ENCODE measurements at regions not wholly inside any gene's neighbourhood (a gene's known extent, or its start where the extent isn't known, plus 50 kb on each side); places are given as distances from the start of the nearest gene placed in this dataset.

DNA sequence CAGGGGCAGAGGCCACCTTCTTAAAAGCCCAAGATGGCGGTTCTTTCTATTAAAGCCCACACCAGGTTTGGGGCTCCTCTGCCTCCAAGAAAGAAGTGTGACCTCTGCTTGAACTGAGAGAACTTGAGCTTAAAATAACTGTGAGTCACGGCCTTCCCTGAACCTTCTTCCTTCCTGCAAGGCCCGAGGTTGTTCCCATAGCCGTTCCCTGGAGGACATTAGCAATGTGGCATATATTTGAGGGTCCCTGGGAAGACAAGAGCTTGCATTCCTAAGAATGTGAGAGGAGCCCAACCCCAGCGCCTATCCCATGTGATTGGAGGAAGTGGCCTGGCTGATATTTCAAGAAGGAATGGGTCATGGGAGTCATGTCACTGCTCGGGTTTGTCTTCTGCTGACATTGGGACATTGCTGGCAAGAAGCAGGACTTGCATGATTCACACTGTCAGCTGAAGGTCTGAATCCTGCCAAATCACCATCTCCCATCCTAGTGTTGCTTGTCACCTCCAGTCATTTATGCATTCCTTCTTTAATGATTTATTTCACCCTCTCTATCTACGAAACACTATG, 168.1 kb downstream of the TRIB2 start:
- Histone ChIP-seq H3K9me3 (no peaks in the 10 kb centered on the region), H3K4me1 (no peaks in the 10 kb centered on the region), H3K4me2 (no peak overlapping the region), H3K4me3 (no peak overlapping the region), H3K27ac (no peak overlapping the region)
- 2% methylated on average over 7 of the region's 7 CpGs for WGBS (ENCODE audit: missing lambda C conversion rate)
- no peak for ATAC-seq
- ChIA-PET CTCF (no interaction called here), POLR2A (no interaction called here)
- FAIRE-seq: no peak
- no peak for TF ChIP-seq HDAC2 (IDR thresholded peaks at IDR 0.05)
- no peak for TF ChIP-seq EHMT2 (IDR thresholded peaks at IDR 0.05; ENCODE audit: low read depth)
- no peak for TF ChIP-seq POLR2AphosphoS2 (conservative IDR thresholded peaks at IDR 0.05; ENCODE audit: low read length)
- TF ChIP-seq ZFP36 (IDR thresholded peaks at IDR 0.05; ENCODE audit: borderline replicate concordance, partially characterized antibody): no peak
- DNase-seq (ENCODE audit: low read depth in 1 of 2, low spot score in 1 of 2): peak in 1 of 2 experiments; percentile 5

DNA sequence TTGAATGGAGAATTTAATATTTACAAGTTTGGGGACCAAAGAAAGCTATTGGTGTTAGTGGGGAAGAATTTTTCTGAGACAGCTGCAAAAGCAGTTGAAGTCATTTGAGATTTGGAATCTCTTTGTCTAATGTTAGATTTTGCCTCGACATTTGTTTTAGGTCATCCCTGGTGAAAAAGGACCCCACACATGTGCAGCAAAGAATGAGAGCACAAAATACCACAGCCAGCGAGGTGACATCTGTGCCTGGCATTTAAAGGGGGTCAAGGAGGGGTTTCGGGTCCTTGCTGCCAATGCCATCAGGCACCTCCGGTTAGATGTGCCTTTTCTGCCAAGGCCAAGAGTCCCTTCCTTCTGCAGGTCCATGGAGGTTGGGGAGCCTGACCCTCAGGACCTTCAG, 173.3 kb downstream of the TRIB2 start:
- no peak for TF ChIP-seq CBX2 (IDR thresholded peaks at IDR 0.05; ENCODE audit: borderline replicate concordance, low read depth)
- TF ChIP-seq TP53 (CRISPR knock-in tag; IDR thresholded peaks at IDR 0.05): no peak
- no peak for TF ChIP-seq KDM1A (IDR thresholded peaks at IDR 0.05; ENCODE audit: low read depth)
- TF ChIP-seq HOXB5 (CRISPR knock-in tag; IDR thresholded peaks at IDR 0.05): no peak
- TF ChIP-seq KDM5A (IDR thresholded peaks at IDR 0.05): no peak
- no peak for TF ChIP-seq ZFP36 (IDR thresholded peaks at IDR 0.05; ENCODE audit: borderline replicate concordance, partially characterized antibody)
- TF ChIP-seq, protein P1, sequence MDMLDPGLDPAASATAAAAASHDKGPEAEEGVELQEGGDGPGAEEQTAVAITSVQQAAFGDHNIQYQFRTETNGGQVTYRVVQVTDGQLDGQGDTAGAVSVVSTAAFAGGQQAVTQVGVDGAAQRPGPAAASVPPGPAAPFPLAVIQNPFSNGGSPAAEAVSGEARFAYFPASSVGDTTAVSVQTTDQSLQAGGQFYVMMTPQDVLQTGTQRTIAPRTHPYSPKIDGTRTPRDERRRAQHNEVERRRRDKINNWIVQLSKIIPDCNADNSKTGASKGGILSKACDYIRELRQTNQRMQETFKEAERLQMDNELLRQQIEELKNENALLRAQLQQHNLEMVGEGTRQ (IDR thresholded peaks at IDR 0.05): no peak
- TF ChIP-seq RARB (CRISPR knock-in tag; IDR thresholded peaks at IDR 0.05): no peak
- no peak for TF ChIP-seq FOXS1 (CRISPR knock-in tag; IDR thresholded peaks at IDR 0.05)
- no peak for TF ChIP-seq EP300 (IDR thresholded peaks at IDR 0.05)
- TF ChIP-seq FOSL2 (IDR thresholded peaks at IDR 0.05): no peak
- no peak for TF ChIP-seq FOSL2 (CRISPR knock-in tag; IDR thresholded peaks at IDR 0.05)
- TF ChIP-seq MAFK (IDR thresholded peaks at IDR 0.05; ENCODE audit: partially characterized antibody): no peak
- TF ChIP-seq RCOR1 (IDR thresholded peaks at IDR 0.05; ENCODE audit: low read depth, low read length): no peak
- no peak for TF ChIP-seq ESRRA (IDR thresholded peaks at IDR 0.05; ENCODE audit: borderline replicate concordance, low read length)
- no peak for TF ChIP-seq TFCP2L1 (CRISPR knock-in tag; IDR thresholded peaks at IDR 0.05)
- TF ChIP-seq, protein P2, sequence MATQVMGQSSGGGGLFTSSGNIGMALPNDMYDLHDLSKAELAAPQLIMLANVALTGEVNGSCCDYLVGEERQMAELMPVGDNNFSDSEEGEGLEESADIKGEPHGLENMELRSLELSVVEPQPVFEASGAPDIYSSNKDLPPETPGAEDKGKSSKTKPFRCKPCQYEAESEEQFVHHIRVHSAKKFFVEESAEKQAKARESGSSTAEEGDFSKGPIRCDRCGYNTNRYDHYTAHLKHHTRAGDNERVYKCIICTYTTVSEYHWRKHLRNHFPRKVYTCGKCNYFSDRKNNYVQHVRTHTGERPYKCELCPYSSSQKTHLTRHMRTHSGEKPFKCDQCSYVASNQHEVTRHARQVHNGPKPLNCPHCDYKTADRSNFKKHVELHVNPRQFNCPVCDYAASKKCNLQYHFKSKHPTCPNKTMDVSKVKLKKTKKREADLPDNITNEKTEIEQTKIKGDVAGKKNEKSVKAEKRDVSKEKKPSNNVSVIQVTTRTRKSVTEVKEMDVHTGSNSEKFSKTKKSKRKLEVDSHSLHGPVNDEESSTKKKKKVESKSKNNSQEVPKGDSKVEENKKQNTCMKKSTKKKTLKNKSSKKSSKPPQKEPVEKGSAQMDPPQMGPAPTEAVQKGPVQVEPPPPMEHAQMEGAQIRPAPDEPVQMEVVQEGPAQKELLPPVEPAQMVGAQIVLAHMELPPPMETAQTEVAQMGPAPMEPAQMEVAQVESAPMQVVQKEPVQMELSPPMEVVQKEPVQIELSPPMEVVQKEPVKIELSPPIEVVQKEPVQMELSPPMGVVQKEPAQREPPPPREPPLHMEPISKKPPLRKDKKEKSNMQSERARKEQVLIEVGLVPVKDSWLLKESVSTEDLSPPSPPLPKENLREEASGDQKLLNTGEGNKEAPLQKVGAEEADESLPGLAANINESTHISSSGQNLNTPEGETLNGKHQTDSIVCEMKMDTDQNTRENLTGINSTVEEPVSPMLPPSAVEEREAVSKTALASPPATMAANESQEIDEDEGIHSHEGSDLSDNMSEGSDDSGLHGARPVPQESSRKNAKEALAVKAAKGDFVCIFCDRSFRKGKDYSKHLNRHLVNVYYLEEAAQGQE (IDR thresholded peaks at IDR 0.05): no peak
- no peak for TF ChIP-seq SMC3 (IDR thresholded peaks at IDR 0.05)
- no peak for TF ChIP-seq CEBPB (IDR thresholded peaks at IDR 0.05)
- no peak for TF ChIP-seq BHLHE40 (IDR thresholded peaks at IDR 0.05; ENCODE audit: low read depth, low read length)
- TF ChIP-seq MAZ (IDR thresholded peaks at IDR 0.05; ENCODE audit: borderline replicate concordance, low read depth, low read length): no peak
- FAIRE-seq (no peak), ATAC-seq (no peak), DNase-seq (ENCODE audit: low read depth in 1 of 2, low spot score in 1 of 2) (no peak)
- Histone ChIP-seq H3K4me2 (no peak overlapping the region), H3K27ac (no peak overlapping the region), H3K9me3 (no peaks in the 10 kb centered on the region), H3K4me1 (no peaks in the 10 kb centered on the region), H3K4me3 (no peak overlapping the region)
- 4% methylated on average over 4 of the region's 4 CpGs for WGBS (ENCODE audit: missing lambda C conversion rate)
- ChIA-PET CTCF (no interaction called here), POLR2A (no interaction called here)

All from A549 (cell line).